Astrocyte of the cerebellum (primary cell): ENCODE measurements at regions not wholly inside any gene's neighbourhood (a gene's known extent, or its start where the extent isn't known, plus 50 kb on each side); places are given as distances from the start of the nearest gene placed in this dataset.

ENCODE experiments used
- DNase-seq: peaks from one replicate; pipeline ENCODE4 v3.0.0-alpha.2; 2011; ENCODE audit warnings: low read depth
- H3K4me3 ChIP-seq: 2 replicates; pipeline ENCODE4 v1.5.1; 2011; ENCODE audit warnings: mild to moderate bottlenecking, low read depth, low read length, moderate library complexity
- in situ Hi-C: cut with HindIII; loops from 2 replicates; pipeline ENCODE4 v1.10.0; 2017; ENCODE audit warnings: low sequenced_read_pairs
- TF ChIP-seq, protein P1 (sequence below): IDR thresholded peaks from 2 replicates; pipeline ENCODE4 v1.5.1; 2012; ENCODE audit warnings: low read length, low read depth, moderate library complexity, mild to moderate bottlenecking; ENCODE audit errors: missing control alignments

DNA sequence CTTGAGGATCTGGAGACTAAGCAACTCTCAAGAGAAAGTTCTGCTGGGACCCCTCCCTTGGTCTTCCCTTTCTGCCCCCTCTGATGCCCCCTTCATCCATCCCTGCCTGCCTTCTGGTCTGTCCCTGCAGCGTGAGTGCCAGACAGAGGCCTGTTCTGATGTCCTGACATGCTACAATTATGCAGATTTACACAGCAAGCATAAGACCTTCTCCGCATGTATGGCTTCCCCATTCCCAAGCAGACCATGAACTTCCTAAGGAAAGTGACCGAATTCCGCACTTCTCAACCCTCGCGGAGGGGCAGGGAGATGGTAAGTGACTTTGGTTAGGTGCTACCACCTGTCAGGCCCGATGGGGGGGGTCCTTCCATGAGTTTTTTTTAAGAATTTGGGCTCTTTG lies 150.1 kb upstream of the SDK2 start:
- TF ChIP-seq, protein P1, sequence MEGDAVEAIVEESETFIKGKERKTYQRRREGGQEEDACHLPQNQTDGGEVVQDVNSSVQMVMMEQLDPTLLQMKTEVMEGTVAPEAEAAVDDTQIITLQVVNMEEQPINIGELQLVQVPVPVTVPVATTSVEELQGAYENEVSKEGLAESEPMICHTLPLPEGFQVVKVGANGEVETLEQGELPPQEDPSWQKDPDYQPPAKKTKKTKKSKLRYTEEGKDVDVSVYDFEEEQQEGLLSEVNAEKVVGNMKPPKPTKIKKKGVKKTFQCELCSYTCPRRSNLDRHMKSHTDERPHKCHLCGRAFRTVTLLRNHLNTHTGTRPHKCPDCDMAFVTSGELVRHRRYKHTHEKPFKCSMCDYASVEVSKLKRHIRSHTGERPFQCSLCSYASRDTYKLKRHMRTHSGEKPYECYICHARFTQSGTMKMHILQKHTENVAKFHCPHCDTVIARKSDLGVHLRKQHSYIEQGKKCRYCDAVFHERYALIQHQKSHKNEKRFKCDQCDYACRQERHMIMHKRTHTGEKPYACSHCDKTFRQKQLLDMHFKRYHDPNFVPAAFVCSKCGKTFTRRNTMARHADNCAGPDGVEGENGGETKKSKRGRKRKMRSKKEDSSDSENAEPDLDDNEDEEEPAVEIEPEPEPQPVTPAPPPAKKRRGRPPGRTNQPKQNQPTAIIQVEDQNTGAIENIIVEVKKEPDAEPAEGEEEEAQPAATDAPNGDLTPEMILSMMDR = no peak
- H3K4me3 ChIP-seq = no peak overlapping the region
- in situ Hi-C loops = no loop called here
- no peak for DNase-seq

DNA sequence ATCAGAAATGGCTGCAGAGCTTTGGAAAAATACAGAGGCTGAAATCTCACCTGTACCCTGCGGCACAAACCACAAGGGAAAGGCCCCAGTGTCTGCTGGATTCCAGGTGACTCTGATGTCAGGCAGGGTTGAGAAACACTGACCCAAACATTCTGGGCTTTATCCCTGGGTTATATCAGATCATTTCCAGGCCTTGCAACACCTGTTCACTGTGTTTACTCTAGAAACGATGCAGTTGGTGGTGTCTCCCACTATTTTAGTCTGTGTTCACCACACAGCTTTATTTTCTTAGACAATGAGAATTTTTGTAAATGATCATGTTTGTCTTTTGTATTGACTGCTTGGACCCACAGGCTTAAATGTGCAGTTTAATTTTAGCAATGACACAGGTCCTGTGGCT lies 151.5 kb upstream of the SDK2 start:
- no peak for DNase-seq

DNA sequence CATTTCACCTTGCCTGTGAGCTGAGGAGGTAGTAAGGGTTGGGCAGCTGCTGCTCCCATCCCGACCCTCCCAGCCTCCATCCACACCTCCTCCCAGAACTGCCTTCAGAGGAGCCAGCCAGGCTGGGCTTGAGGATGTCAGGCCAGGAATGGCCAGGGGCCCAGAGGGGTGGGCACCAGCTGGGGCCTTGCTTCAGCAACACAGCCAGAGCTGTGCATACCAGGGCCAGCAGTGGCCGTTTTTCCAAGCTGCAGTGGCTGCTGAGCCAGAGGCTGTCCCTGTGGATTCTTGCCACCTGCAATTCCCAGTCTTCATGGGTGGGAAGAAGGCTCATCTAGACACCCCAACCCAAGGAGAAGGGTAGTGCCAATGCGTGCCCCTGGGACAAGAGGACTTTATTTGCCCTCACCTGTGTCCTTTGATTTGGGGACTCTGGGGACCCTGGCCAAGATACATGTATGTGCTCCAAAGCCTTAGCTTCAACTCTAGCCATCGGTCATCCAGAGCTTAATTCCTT lies 153.4 kb upstream of the SDK2 start:
- in situ Hi-C loops = no loop called here
- no peak overlapping the region for H3K4me3 ChIP-seq
- TF ChIP-seq, protein P1 = no peak
- DNase-seq = no peak

More for the DNA sequence above, 151.5 kb upstream of the SDK2 start:
- in situ Hi-C loops = no loop called here
- TF ChIP-seq, protein P1 = no peak
- H3K4me3 ChIP-seq = no peak overlapping the region

DNA sequence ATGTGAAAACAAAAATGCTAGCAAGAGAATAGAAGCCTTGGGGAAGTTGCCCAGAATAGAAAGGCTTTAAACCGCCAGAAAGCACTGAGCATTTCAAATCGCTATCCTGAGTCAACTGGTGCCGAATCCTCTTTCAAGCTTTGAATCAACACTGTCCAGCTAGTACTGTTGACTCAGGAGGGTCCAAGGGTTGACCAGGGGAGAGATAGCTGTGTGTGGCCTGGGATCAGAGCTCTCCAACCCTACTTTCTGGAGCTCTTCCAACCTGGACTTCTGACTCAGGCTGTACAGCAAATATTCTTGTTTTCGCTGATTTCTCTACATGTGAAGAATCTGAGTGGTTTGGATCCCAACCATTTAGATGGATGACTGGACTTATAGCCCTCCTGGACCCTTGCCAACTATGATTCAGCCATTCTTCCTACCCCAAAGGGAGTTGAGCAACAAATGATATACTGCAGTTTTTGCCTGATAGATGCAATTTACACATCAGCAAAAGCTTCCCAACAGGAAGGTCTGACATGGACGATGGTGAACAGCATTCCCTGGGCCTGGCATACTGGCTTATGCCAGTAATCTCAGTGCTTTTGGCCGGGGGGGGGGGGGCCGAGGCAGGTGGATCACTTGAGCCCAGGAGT lies 154.0 kb upstream of the SDK2 start:
- DNase-seq = peak; percentile 94
- in situ Hi-C loops = no loop called here
- no peak overlapping the region for H3K4me3 ChIP-seq
- TF ChIP-seq, protein P1 = no peak

DNA sequence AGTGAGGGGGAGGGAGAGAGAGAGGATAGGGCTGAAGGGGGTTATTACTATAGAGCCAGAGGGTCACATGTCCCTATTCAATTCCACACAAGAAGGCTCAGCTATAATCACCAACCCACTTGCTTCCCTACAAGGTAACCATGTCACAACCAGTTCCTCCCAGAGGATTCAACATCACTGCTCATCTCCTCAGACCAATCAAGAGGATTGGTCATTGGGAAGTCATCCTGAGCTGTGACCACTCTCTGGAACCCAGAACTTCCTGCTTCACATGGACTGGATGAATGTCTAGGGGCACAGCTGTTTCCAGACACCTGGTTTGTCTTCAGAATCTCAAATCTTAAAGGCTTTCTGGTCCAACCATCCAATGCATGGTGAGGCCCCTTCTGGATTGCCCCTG lies 154.9 kb upstream of the SDK2 start:
- H3K4me3 ChIP-seq = no peak overlapping the region
- in situ Hi-C loops = no loop called here
- DNase-seq = no peak
- TF ChIP-seq, protein P1 = no peak

DNA sequence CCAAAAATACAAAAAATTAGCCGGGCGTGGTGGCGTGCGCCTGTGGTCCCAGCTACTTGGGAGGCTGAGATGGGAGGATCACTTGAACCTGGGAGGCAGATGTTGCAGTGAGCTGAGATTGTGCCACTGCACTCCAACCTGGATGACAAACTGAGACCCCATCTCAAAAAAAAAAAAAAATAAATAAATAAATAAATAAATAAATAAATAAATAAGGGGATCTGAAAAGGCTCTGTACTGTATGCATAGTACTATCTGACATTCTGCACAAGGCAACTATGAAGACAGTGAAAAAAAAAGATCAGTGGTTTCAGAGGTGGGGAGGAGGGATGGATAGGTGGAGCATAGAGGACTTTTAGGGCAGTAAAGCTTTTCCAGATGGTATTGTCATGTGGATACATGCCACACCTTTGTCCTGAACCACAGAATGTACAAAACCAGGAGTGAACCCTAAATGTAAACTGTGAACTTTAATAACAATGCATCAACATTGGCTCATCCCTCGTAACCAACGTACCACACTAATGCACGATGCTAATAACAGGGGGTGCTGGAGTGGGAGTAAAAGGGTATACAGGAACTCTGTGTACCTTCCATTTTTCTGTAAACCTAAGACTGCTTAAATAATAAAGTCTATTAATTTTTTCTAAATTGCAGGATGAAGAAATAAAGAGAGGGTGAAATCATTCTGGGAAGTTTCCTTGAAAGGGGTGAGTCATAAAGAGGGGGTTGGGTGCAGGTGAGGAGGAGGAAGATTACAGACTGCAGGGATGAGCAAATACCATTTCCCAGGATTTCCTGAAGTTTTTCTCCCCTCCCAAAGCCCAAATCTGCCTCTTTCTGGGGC lies 155.8 kb upstream of the SDK2 start:
- H3K4me3 ChIP-seq = no peak overlapping the region
- in situ Hi-C loops = no loop called here
- TF ChIP-seq, protein P1 = no peak
- no peak for DNase-seq
